ENCODE measurements at regions not wholly inside any gene's neighbourhood (a gene's known extent, or its start where the extent isn't known, plus 50 kb on each side); places are given as distances from the start of the nearest gene placed in this dataset.

- no peaks in the 10 kb centered on the region for H4K20me1 ChIP-seq (ENCODE audit: low read depth)
- no peaks in the 10 kb centered on the region for H3K36me3 ChIP-seq
- H2AFZ ChIP-seq (replicated peaks), result no peak overlapping the region
- H3K36me3 Mint-ChIP-seq, result no peaks in the 10 kb centered on the region
- no peaks in the 10 kb centered on the region for H3K27me3 Mint-ChIP-seq (ENCODE audit: insufficient read depth, low read depth)
- H3K9ac ChIP-seq, result no peak overlapping the region
- H3K27ac ChIP-seq, result no peak overlapping the region
- H3K4me1 Mint-ChIP-seq, result peaks cover 4% of the 10 kb centered on the region
- no peak overlapping the region for H3K4me2 ChIP-seq
- no peaks in the 10 kb centered on the region for H3K9me3 ChIP-seq (ENCODE audit: low read depth)
- H3K4me1 ChIP-seq, result peaks cover 14% of the 10 kb centered on the region
- no peak overlapping the region for H3K27ac Mint-ChIP-seq
- no peak for DNase-seq (ENCODE audit: low spot score)
- no peaks in the 10 kb centered on the region for H3K79me2 ChIP-seq (ENCODE audit: low read depth)
- no peak overlapping the region for H3K4me3 ChIP-seq
- H3K4me3 Mint-ChIP-seq, result no peak overlapping the region
- H3K9me3 Mint-ChIP-seq, result peaks cover 2% of the 10 kb centered on the region
- H3F3A ChIP-seq (ENCODE audit: low read depth), result no peaks in the 10 kb centered on the region
- TF ChIP-seq EZH2phosphoT487 (IDR thresholded peaks at IDR 0.05), result no peak
- no peak for TF ChIP-seq EZH2 (IDR thresholded peaks at IDR 0.05)
- no peak for TF ChIP-seq CTCF (IDR thresholded peaks at IDR 0.05)
- no peaks in the 10 kb centered on the region for H3K27me3 ChIP-seq
Observed at GRCh38 chr18:28705482-28705881, 528.6 kb upstream of the CDH2 start.

GRCh38 chr18:28692337-28692736 lies 515.4 kb upstream of the CDH2 start:
- Histone ChIP-seq H3K4me3 (no peak overlapping the region), H4K20me1 (ENCODE audit: low read depth) (no peaks in the 10 kb centered on the region), H3K27ac (no peak overlapping the region), H3F3A (ENCODE audit: low read depth) (no peaks in the 10 kb centered on the region), H3K79me2 (ENCODE audit: low read depth) (no peaks in the 10 kb centered on the region), H3K27me3 (no peaks in the 10 kb centered on the region), H3K36me3 (no peaks in the 10 kb centered on the region), H3K9me3 (ENCODE audit: low read depth) (no peaks in the 10 kb centered on the region), H3K4me1 (no peaks in the 10 kb centered on the region), H3K9ac (no peak overlapping the region), H2AFZ (replicated peaks) (no peak overlapping the region), H3K4me2 (no peak overlapping the region)
- TF ChIP-seq EZH2 (IDR thresholded peaks at IDR 0.05) (no peak), CTCF (IDR thresholded peaks at IDR 0.05) (no peak), EZH2phosphoT487 (IDR thresholded peaks at IDR 0.05) (no peak)
- Mint-ChIP-seq H3K9me3 (no peaks in the 10 kb centered on the region), H3K27ac (no peak overlapping the region), H3K4me1 (peaks cover 15% of the 10 kb centered on the region), H3K27me3 (ENCODE audit: insufficient read depth, low read depth) (no peaks in the 10 kb centered on the region), H3K4me3 (no peak overlapping the region), H3K36me3 (no peaks in the 10 kb centered on the region)
- no peak for DNase-seq (ENCODE audit: low spot score)

GRCh38 chr18:28691496-28691840 lies 514.5 kb upstream of the CDH2 start:
- Mint-ChIP-seq H3K4me3 (no peak overlapping the region), H3K9me3 (no peaks in the 10 kb centered on the region), H3K27me3 (ENCODE audit: insufficient read depth, low read depth) (no peaks in the 10 kb centered on the region), H3K4me1 (peaks cover 15% of the 10 kb centered on the region), H3K27ac (no peak overlapping the region), H3K36me3 (no peaks in the 10 kb centered on the region)
- Histone ChIP-seq H4K20me1 (ENCODE audit: low read depth) (no peaks in the 10 kb centered on the region), H3K4me2 (no peak overlapping the region), H3K27ac (no peak overlapping the region), H3K4me1 (no peaks in the 10 kb centered on the region), H3K27me3 (no peaks in the 10 kb centered on the region), H3K4me3 (no peak overlapping the region), H2AFZ (replicated peaks) (no peak overlapping the region), H3F3A (ENCODE audit: low read depth) (no peaks in the 10 kb centered on the region), H3K36me3 (no peaks in the 10 kb centered on the region), H3K79me2 (ENCODE audit: low read depth) (no peaks in the 10 kb centered on the region), H3K9ac (no peak overlapping the region), H3K9me3 (ENCODE audit: low read depth) (no peaks in the 10 kb centered on the region)
- TF ChIP-seq EZH2 (IDR thresholded peaks at IDR 0.05) (no peak), EZH2phosphoT487 (IDR thresholded peaks at IDR 0.05) (no peak), CTCF (IDR thresholded peaks at IDR 0.05) (no peak)
- no peak for DNase-seq (ENCODE audit: low spot score)
